Cardiac fibroblast (primary cell): ENCODE measurements at regions not wholly inside any gene's neighbourhood (a gene's known extent, or its start where the extent isn't known, plus 50 kb on each side); places are given as distances from the start of the nearest gene placed in this dataset.
"Not testable (repeated sequence)": the region's sequence is repeated elsewhere in the genome, so short reads cannot be mapped to it uniquely, and the experiment has no call there.

Experiments
- DNase-seq, 2 donors: peaks; one replicate each; pipeline versions ENCODE4 v3.0.0 to v3.0.0-alpha.2; 2010; ENCODE audit warnings: low read depth in 2 of 2
- H3K4me3 ChIP-seq, 2 donors: replicated peaks in 1 of 2; 1 replicate in 1 of 2; 2 replicates in 1 of 2; pipeline ENCODE4 v1.5.1; 2011; ENCODE audit warnings: low read depth in 2 of 2, low read length in 2 of 2, mild to moderate bottlenecking in 2 of 2, moderate library complexity in 1 of 2
- CTCF ChIP-seq: IDR thresholded peaks from one replicate; pipeline ENCODE4 v1.5.1; 2011; ENCODE audit warnings: low read depth, mild to moderate bottlenecking, low read length, inconsistent platforms

GRCh38 chr16:35596467-35596866 lies 2137.1 kb downstream of the TP53TG3F start:
- DNase-seq = no peak
- H3K4me3 ChIP-seq = no peak overlapping the region
- no peak for TF ChIP-seq CTCF

- TF ChIP-seq CTCF = no peak
- no peak for DNase-seq
- H3K4me3 ChIP-seq = no peak overlapping the region
Observed at GRCh38 chr16:35598696-35599332, 2139.4 kb downstream of the TP53TG3F start.

GRCh38 chr16:35599429-35600160 lies 2140.2 kb downstream of the TP53TG3F start:
- no peak for TF ChIP-seq CTCF
- DNase-seq = no peak
- no peak overlapping the region for H3K4me3 ChIP-seq

- not testable (repeated sequence) for DNase-seq, H3K4me3 ChIP-seq
Observed at GRCh38 chr16:35600161-35600555, 2140.7 kb downstream of the TP53TG3F start.

GRCh38 chr16:35602116-35602515 lies 2142.7 kb downstream of the TP53TG3F start:
- TF ChIP-seq CTCF = no peak
- DNase-seq = no peak
- H3K4me3 ChIP-seq = no peak overlapping the region

GRCh38 chr16:35603371-35603770 lies 2144.0 kb downstream of the TP53TG3F start:
- not testable (repeated sequence) for H3K4me3 ChIP-seq

GRCh38 chr16:35605921-35606320 lies 2146.5 kb downstream of the TP53TG3F start:
- DNase-seq = no peak
- TF ChIP-seq CTCF = no peak
- no peak overlapping the region for H3K4me3 ChIP-seq

More at GRCh38 chr16:35603371-35603770, 2144.0 kb downstream of the TP53TG3F start:
- not testable (repeated sequence) for DNase-seq

- not testable (repeated sequence) for H3K4me3 ChIP-seq
- DNase-seq = peak in 1 of 2 donors; percentile 1
Observed at GRCh38 chr16:35614883-35615282, 2155.5 kb downstream of the TP53TG3F start.

GRCh38 chr16:35619176-35619575 lies 2159.8 kb downstream of the TP53TG3F start:
- DNase-seq, H3K4me3 ChIP-seq: not testable (repeated sequence)
